Smooth muscle cell (in vitro differentiated cells): ENCODE measurements at regions not wholly inside any gene's neighbourhood (a gene's known extent, or its start where the extent isn't known, plus 50 kb on each side); places are given as distances from the start of the nearest gene placed in this dataset.

Experiments
- DNase-seq: peaks from one replicate; lab custom pipeline; 2025; ENCODE audit not compliant: unreplicated experiment; lab: John Stamatoyannopoulos, UW
- H2AFZ ChIP-seq: fragments of 200-600 bp; sonication (generic); 2 replicates; pipeline ENCODE4 v1.6.0; 2016; ENCODE audit warnings: antibody characterized with exemption, low read depth, mild to moderate bottlenecking
- H3F3A ChIP-seq: fragments of 200-600 bp; sonication (generic); 2 replicates; pipeline ENCODE4 v1.6.0; 2017; ENCODE audit warnings: antibody characterized with exemption, low read depth
- H3K27ac ChIP-seq: fragments of 200-600 bp; sonication (generic); 2 replicates; pipeline ENCODE4 v1.5.1; 2016; ENCODE audit warnings: low read depth, mild to moderate bottlenecking
- H3K27me3 ChIP-seq: fragments of 200-600 bp; sonication (generic); 2 replicates; pipeline ENCODE4 v1.6.1; 2016; ENCODE audit warnings: low read depth, mild to moderate bottlenecking
- H3K36me3 ChIP-seq: fragments of 200-600 bp; sonication (generic); 2 replicates; pipeline ENCODE4 v1.5.1; 2016; ENCODE audit warnings: low read depth
- H3K4me1 ChIP-seq: fragments of 200-600 bp; sonication (generic); 2 replicates; pipeline ENCODE4 v1.5.1; 2016; ENCODE audit warnings: low read depth
- H3K4me2 ChIP-seq: fragments of 200-600 bp; sonication (generic); 2 replicates; pipeline ENCODE4 v1.6.0; 2016; ENCODE audit warnings: mild to moderate bottlenecking
- H3K4me3 ChIP-seq: fragments of 200-600 bp; sonication (generic); 2 replicates; pipeline ENCODE4 v1.5.1; 2016; ENCODE audit warnings: mild to moderate bottlenecking
- H3K79me2 ChIP-seq: fragments of 200-600 bp; sonication (generic); 2 replicates; pipeline ENCODE4 v1.6.0; 2016; ENCODE audit warnings: low read depth, mild to moderate bottlenecking
- H3K9ac ChIP-seq: fragments of 200-600 bp; sonication (generic); 2 replicates; pipeline ENCODE4 v1.6.0; 2016; ENCODE audit warnings: low read depth
- H3K9me3 ChIP-seq: fragments of 200-600 bp; sonication (generic); replicated peaks from 2 replicates; pipeline ENCODE4 v1.5.1; 2016; ENCODE audit warnings: low read depth
- H4K20me1 ChIP-seq: fragments of 200-600 bp; sonication (generic); 2 replicates; pipeline ENCODE4 v1.6.0; 2016; ENCODE audit warnings: low read depth
- WGBS: methylation state at CpG from one replicate; pipeline ENCODE4 v1.1.7; 2016; ENCODE audit warnings: low lambda C conversion rate; 5-methylcytosine and 5-hydroxymethylcytosine counted together
- TF ChIP-seq, protein P1 (sequence below): fragments of 200-600 bp; sonication (generic); IDR thresholded peaks from 2 replicates; pipeline ENCODE4 v1.5.1; 2017; ENCODE audit warnings: borderline replicate concordance, mild to moderate bottlenecking, antibody characterized with exemption; ENCODE audit not compliant: insufficient read depth, poor library complexity, severe bottlenecking

DNA sequence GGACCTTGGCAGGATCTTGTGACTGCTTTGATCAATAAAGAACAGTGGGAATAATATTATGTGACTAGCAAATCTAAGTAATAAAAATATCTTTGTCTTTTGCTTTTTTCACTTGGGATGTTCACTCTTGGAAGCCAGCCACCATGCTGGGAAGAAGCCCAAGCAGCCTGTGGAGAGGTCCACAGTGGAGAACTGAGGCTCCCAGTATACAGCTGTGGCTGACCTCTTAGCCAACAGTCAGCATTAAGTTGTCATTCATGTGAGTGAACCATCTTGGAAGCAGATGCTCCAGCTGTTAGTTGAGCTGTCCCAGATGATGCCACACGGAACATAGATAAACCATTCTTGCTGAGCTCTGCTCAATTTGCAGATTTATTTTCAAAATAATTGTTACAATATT, 160.0 kb downstream of the OSR1 start:
- 81% methylated on average over 1 of the region's 1 CpG for WGBS
- no peaks in the 10 kb centered on the region for H3K27me3 ChIP-seq
- H3K4me3 ChIP-seq: no peak overlapping the region
- H3K4me2 ChIP-seq: no peak overlapping the region
- no peaks in the 10 kb centered on the region for H4K20me1 ChIP-seq
- TF ChIP-seq, protein P1, sequence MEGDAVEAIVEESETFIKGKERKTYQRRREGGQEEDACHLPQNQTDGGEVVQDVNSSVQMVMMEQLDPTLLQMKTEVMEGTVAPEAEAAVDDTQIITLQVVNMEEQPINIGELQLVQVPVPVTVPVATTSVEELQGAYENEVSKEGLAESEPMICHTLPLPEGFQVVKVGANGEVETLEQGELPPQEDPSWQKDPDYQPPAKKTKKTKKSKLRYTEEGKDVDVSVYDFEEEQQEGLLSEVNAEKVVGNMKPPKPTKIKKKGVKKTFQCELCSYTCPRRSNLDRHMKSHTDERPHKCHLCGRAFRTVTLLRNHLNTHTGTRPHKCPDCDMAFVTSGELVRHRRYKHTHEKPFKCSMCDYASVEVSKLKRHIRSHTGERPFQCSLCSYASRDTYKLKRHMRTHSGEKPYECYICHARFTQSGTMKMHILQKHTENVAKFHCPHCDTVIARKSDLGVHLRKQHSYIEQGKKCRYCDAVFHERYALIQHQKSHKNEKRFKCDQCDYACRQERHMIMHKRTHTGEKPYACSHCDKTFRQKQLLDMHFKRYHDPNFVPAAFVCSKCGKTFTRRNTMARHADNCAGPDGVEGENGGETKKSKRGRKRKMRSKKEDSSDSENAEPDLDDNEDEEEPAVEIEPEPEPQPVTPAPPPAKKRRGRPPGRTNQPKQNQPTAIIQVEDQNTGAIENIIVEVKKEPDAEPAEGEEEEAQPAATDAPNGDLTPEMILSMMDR: no peak
- no peaks in the 10 kb centered on the region for H3F3A ChIP-seq
- H3K9me3 ChIP-seq: no peaks in the 10 kb centered on the region
- no peak for DNase-seq
- H3K79me2 ChIP-seq: no peaks in the 10 kb centered on the region
- H3K27ac ChIP-seq: no peak overlapping the region
- no peak overlapping the region for H2AFZ ChIP-seq
- H3K4me1 ChIP-seq: no peaks in the 10 kb centered on the region
- peaks cover 6% of the 10 kb centered on the region for H3K36me3 ChIP-seq
- H3K9ac ChIP-seq: no peak overlapping the region

DNA sequence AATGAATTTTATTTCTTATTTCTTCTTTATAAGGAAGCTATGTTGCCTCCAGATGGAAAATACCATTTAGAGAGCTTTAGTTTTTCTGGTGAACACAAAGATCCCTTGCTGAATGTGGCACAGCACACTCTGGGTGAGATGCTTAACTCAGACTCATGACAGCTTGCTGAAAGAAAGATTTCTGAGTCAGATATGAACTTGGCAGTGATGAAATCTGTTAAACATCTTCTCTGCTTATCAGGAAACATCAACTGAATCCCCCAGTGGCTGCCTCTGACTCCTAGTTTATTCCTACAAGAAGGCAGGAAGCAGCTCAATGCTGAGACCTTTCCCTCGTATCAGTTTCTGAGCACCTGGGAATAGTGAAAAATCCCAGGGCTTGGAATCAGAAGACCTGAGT, 162.8 kb downstream of the OSR1 start:
- no peak overlapping the region for H3K4me2 ChIP-seq
- H3F3A ChIP-seq: no peaks in the 10 kb centered on the region
- no peaks in the 10 kb centered on the region for H3K4me1 ChIP-seq
- no peaks in the 10 kb centered on the region for H3K9me3 ChIP-seq
- DNase-seq: no peak
- TF ChIP-seq, protein P1: no peak
- H3K4me3 ChIP-seq: no peak overlapping the region
- H3K27me3 ChIP-seq: no peaks in the 10 kb centered on the region
- H3K36me3 ChIP-seq: peaks cover 6% of the 10 kb centered on the region
- H3K79me2 ChIP-seq: no peaks in the 10 kb centered on the region
- H2AFZ ChIP-seq: no peak overlapping the region
- WGBS: 64% methylated on average over 1 of the region's 1 CpG
- H3K27ac ChIP-seq: no peak overlapping the region
- H3K9ac ChIP-seq: no peak overlapping the region
- no peaks in the 10 kb centered on the region for H4K20me1 ChIP-seq

DNA sequence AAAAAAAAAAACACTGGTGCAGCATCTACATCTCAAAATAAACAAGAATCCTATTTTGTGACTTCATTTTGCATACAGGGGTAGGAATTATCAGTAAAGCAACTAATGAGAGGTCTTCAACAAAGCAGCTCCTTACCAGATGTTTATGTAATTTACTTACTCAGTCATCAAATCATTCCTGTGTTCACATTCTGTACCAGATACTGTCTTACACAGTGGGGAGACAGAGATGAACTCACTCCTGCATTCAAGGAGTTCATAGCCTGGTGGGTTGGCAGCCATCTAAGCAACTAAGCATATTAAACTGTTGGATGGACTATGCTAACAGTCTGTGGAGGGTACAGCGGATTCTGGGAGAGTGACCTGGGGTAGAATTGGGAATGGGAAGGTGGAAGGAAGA, 169.0 kb downstream of the OSR1 start:
- H3K79me2 ChIP-seq: no peaks in the 10 kb centered on the region
- no peaks in the 10 kb centered on the region for H3K36me3 ChIP-seq
- H3K9me3 ChIP-seq: no peaks in the 10 kb centered on the region
- no peaks in the 10 kb centered on the region for H4K20me1 ChIP-seq
- TF ChIP-seq, protein P1: no peak
- no peaks in the 10 kb centered on the region for H3K27me3 ChIP-seq
- no peak overlapping the region for H2AFZ ChIP-seq
- no peak overlapping the region for H3K4me3 ChIP-seq
- peaks cover 8% of the 10 kb centered on the region for H3K4me1 ChIP-seq
- no peak overlapping the region for H3K9ac ChIP-seq
- 100% methylated on average over 1 of the region's 1 CpG for WGBS
- no peak for DNase-seq
- H3K4me2 ChIP-seq: no peak overlapping the region
- H3K27ac ChIP-seq: no peak overlapping the region
- peaks cover 8% of the 10 kb centered on the region for H3F3A ChIP-seq

DNA sequence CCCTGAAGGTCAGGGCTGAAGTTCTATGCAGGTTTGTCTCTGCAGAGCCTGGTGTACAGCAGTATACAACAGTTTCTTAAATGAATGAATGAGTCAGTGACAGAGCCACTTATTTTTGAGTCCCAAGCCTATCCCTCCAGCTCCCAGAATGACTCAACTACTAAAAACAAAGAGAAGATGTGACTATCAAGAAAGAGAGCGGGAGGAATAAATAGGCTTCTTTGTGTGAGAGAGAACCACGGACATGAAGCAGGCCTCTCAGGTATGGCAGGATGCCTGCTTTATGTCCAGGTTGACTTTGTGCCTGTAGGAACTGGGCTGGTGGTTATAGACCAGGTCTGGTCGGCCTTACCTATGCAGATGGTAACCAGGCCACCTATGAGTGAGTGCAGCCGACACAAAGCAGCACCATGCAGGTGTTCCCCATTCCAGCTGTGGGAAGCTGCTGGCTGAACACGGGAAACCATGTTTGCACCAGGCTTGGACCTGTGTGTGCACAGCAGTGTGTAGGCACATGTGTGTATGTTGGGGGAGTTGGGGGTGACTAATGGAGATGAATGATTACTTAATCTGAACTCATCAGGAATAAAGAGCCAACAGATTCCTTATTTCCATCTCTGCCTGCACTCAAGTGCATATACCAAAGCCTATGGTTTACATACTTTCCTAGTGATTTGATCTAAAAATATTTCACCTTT, 171.0 kb downstream of the OSR1 start:
- Histone ChIP-seq H3K4me3 (no peak overlapping the region), H3K4me2 (no peak overlapping the region), H3K4me1 (peaks cover 8% of the 10 kb centered on the region), H3K27ac (peak overlapping the region; percentile 62), H4K20me1 (no peaks in the 10 kb centered on the region), H3K36me3 (no peaks in the 10 kb centered on the region), H3K9ac (no peak overlapping the region), H3K9me3 (no peaks in the 10 kb centered on the region), H3K79me2 (no peaks in the 10 kb centered on the region), H3F3A (peaks cover 8% of the 10 kb centered on the region), H3K27me3 (no peaks in the 10 kb centered on the region), H2AFZ (no peak overlapping the region)
- no peak for DNase-seq
- 59% methylated on average over 5 of the region's 5 CpGs for WGBS
- TF ChIP-seq, protein P1: no peak
